DND-41 (cell line): ENCODE measurements at regions not wholly inside any gene's neighbourhood (a gene's known extent, or its start where the extent isn't known, plus 50 kb on each side); places are given as distances from the start of the nearest gene placed in this dataset.

ENCODE experiments used
- CTCF ChIP-seq: IDR thresholded peaks from 2 replicates; pipeline ENCODE4 v1.5.1; 2012; ENCODE audit warnings: borderline replicate concordance, low read length, moderate library complexity, mild to moderate bottlenecking; ENCODE audit not compliant: poor library complexity, severe bottlenecking; ENCODE audit errors: extremely low read depth
- EZH2 ChIP-seq: IDR thresholded peaks from 3 replicates; pipeline ENCODE4 v1.6.1; 2012; ENCODE audit warnings: borderline replicate concordance, low read depth, mild to moderate bottlenecking, moderate library complexity, low read length, inconsistent platforms; ENCODE audit not compliant: severe bottlenecking

- TF ChIP-seq EZH2, result no peak
- TF ChIP-seq CTCF, result no peak
Observed at GRCh38 chrX:77065896-77066295, 381.3 kb upstream of the FGF16 start.
